CD4-positive, alpha-beta T cell treated with Interleukin-15 for 4 hours (primary cell): ENCODE measurements at regions not wholly inside any gene's neighbourhood (a gene's known extent, or its start where the extent isn't known, plus 50 kb on each side); places are given as distances from the start of the nearest gene placed in this dataset.

Source experiments
- DNase-seq: peaks from one replicate; pipeline ENCODE4 v3.0.0-alpha.2; 2020; ENCODE audit warnings: low spot score

GRCh38 chr5:54769746-54770145 lies 215.6 kb downstream of the ESM1 start:
- DNase-seq, result no peak

DNA sequence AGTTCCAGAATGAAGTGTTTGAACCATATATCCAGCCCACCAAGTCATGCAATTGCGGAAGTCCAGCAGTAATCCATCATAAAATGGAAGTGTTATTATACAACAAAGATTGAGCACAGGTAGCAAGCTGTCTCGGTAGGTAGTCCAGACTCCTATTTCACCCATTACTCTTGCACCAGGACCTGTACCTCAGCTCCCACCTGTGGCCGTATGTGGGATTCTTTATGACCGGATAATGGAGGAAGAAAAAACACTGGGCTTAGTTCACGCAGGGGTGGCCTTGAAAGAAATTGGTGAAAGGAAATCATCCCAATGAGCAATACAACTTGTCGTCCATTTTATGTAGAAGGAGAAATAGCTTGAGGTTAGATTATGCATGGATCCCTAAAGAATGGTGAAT lies 216.3 kb downstream of the ESM1 start:
- no peak for DNase-seq

- no peak for DNase-seq
These were observed 218.6 kb downstream of the ESM1 start for GRCh38 chr5:54766748-54767147.

DNA sequence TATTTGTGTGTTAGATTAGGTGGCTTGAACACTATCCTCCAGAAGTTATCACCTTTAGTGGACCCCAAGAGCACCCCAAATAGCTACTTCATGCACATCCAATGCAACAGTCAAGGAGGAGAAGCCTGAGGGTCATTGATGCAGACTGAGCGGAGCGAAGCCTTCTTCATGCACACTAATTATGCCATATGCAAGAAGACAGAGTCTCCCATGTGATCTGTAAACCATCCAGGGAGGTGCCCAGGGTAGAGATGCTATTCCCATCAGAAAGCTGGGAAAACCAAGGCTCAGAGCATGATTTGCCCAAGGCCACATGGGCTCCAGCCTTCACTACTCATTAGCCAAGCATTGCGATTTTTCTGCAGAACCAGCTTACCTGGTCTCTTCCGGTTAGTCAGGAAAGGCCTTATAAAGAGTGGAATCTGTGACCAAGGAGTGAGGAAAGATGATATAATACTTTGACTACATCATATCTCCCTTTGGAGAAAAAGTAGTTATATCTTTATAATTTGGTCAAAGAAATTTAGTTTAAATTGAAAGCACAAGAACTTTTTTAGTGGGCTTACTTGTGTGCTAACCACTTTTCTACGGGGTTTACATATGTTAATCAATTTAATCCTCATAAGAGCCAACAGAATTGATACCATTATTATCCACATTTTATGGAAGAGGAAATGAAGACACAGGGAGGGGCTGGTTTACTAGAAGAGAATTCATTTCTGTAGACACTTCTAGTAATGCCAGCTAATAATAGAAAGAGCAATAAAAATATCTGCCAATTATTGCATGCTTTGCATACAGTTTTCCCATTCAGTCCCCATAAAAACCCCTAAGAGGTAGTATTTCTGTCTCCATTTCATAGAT lies 220.0 kb downstream of the ESM1 start:
- DNase-seq, result no peak

DNA sequence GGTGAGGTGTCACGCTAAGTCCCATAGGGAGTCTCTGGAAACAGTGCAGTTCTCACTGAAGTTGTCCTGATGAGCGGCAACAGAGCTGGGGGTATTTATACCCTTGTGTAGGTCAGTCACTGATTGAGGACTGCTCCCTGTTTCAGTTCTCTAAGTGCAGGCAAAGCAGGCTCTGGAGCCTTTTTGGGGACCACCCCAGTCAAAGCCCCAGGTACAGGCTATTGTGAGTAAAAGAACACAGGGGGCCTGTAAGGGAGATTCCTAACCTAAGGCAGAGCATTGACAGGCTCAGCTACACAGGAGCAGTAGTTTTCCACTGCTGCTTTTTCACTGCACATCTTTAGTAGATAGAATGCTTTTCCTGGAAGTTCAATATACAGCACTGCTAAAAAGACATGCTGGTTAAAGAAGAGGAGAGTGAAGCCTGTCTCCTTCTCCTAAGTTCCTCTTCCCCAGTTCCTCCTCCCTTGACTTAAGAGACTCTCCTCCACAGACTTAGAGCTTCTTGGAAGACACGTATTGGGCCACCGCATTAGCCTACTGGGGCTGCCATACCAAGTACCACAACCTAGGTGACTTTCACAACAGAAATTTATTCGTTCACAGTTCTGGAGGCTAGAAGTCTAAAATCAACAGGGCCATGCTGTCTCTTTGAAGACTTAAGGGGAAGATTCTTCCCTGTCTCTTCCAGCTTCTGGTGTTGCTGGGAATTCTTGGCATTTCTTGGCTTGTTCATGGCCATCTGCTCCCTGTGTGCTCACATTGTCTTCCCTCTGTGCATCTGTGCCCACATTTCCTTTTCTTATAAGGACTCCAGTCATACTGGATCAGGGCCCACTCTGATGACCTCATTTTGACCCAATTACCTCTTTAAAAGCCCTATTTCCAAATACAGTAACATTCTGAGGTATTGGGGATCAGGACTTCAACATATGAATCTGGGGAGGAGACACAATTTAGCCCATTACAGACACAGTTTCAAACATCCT lies 221.0 kb downstream of the ESM1 start:
- no peak for DNase-seq

DNA sequence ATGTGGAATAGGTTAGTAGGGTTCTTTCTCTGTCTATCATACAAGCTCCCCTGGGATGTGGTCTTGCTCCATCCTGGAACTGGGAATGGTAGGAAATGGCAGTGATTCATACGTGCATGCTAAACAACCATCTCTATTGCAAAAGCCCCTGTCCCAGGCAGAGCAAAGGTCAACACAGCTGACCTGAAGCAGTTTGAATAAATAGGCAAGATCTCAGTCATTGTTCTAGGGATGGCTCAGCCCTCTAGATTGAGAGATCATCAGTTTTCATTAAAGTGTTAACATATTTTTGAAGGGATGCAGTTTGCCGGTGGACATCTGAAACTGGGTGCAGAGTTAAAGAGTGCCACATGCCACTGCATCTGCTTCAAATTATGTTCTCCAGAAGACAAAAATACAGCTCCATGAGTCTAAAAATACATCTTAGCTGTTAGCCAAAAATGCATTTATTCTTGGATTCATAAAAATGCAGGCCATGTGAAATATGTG lies 224.1 kb downstream of the ESM1 start:
- no peak for DNase-seq

DNA sequence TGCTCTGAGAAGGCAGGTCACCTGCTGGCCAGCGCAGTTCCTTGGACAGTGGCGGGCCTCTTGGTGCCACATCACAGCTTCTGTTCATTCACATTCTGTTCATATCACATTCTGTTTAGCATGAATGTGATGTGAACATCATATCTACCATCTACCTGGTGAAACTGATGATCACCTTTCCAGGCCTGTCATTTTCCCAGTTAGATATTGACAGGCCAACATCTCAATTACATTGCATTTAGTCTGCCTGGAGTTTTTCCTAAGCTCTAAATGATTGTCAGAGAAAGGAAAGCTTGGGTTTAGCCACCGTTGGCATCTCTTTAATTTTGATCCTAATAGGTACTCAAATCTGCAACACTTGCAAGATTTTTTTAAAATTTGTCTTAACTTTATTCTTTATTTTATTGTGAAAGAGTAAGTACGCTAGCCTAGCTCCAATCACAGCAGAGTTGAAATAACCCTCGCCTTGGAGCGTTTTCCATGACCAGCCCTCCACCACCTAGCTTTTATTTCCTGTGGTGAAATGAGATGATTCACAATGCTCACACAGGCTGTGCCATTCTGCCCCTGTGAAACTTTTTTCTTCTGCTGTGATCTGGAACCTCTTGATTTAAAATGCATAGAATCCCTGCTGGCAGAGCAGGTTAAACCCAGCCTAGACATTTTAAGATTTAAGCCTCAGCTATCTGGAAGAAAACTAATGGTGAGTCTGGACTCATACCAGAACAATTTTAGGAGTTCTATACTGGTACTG lies 225.0 kb downstream of the ESM1 start:
- no peak for DNase-seq

DNA sequence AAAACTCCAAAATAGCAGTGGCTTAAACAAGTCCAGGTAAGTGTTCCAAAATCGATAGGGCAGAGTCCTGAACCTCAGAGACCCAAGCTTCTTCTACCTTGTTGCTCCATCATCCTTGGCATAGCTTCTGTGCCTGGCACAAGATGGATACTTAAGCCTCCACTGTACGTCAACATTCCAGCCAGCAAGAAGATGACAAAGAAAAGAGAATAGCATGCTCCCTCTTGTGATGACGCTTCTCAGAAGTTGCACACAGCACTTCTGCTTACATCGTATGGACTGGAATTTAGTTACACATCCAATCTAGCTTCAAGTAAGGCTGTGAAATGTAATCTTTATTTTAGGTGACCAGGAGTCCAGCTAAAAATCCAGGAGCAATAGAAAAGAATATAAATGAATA lies 227.4 kb downstream of the ESM1 start:
- no peak for DNase-seq

DNA sequence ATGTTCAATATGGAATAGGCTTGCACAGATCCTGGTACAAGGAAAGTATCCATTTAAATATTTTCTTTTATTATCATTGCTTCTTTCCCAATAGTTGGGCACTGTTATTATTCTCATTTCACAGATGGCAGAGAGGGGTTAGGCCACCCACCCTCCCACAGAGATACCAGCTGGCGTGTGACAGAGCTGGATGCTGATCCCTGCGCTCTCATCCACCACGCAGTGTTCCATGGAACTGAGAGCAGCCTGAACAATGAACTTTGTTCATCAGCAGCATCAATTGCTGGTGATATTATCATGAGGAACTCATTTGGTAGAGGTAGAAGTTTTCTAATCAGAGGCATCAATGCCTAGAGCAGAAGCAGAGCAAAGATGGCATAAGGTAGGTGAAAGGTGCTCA lies 227.9 kb downstream of the ESM1 start:
- no peak for DNase-seq

GRCh38 chr5:54756796-54757402 lies 228.5 kb downstream of the ESM1 start:
- DNase-seq, result no peak

- DNase-seq, result no peak
These were observed 229.1 kb downstream of the ESM1 start for GRCh38 chr5:54756301-54756700.

DNA sequence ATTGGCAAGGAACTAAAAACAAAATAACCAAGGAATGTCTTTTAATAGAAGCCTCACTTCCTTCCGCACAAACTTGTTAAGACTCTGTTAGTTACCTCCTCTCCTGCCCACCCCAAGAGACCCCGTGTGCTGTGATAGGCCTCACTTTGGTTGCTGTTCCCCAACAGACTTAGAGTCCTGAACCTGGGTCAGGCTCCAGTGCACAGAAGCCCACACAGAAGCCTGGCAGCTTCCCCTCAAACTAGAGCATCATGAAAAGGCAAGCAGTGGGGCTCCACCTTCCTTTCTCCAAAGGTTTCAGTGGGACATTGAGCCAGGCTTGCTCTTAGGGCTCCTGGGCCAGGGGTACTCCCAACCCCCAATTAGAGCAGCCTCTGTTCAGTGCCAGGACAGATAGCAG lies 230.5 kb downstream of the ESM1 start:
- no peak for DNase-seq

GRCh38 chr5:54754420-54754819 lies 231.0 kb downstream of the ESM1 start:
- DNase-seq, result no peak

DNA sequence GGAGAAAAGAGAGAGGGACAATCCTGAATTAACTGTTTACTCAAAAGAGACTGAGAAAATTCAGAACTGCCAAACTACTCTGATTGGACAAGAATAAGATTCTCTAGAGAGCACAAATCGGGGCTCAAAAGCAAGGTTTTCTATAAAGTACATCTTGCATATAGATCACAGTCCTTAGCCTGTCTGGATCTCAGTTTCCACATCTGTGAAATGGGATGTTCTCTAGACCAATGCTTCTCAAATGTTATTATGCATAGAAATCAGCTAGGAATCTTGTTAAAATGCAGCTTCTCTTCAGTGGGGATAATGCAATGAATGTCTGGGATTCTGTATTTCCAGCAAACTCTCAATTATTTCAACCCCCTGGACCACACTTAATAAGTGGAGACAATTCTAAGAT lies 231.6 kb downstream of the ESM1 start:
- DNase-seq, result no peak

- DNase-seq, result peak; percentile 41
These were observed 232.4 kb downstream of the ESM1 start for GRCh38 chr5:54753034-54753433.

DNA sequence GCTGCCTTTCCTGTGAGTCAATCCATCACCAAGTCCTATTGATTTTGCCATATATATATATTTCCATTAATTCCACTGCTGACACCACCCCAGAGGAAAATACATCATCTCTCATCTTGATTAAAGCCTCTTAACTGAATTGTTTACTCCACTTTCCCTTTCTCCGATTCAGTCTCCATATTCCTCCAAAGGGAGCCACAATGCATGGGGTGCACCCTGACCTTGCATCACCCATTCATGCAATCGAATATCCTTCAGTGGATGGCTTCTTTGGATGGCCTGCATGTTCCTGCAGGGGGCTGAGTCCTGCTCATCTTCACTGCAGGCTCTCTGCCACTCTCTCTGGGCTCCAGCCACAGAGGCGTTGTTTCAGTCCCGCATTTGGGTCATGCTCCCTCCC lies 231.0 kb downstream of the SNX18 start:
- no peak for DNase-seq

DNA sequence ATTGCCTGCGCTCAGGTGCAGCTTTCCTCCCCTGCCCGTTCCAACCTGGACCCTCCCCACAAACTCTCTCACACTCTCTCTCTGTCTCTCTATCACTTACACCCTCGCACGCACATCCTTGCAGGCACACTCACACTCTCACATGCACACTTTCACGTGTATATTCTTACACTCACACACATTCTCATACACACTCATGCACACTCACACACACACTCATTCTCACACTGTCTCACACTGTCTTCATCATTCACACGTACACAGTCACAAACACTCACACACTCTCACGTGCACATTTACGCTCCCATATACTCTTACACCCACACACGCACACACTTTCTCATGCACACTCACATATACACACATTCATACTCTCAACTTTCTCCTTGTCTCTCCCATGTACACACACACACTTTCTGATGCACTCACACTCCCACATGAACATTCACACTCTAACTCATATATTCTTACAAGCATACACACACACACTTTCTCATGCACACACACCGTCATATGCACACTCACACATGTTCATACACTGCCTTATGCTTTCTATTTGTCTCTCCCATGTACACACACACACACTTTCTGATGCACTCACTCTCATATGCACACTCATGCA lies 229.3 kb downstream of the SNX18 start:
- no peak for DNase-seq

DNA sequence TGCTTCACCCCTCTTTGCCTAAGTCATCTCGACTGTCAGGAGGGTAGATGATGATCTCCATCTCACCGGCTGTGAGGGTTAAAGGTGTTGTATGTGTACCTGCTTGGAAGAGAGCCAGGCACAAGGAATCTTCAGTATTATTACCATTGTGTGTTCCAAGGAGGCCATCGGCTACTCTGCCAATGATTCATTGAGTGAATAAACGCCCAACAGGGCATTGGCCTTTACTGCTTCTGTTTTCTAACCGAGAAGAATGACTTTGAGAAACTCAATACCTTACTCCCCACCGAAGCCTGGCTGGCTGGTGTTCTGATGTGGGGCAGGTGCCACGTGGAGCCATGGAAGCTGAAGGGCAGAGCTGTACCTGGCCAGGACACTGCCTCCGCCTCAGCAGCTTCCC lies 228.8 kb downstream of the SNX18 start:
- DNase-seq, result no peak

GRCh38 chr5:54745599-54745998 lies 228.0 kb downstream of the SNX18 start:
- no peak for DNase-seq

GRCh38 chr5:54743997-54744788 lies 226.6 kb downstream of the SNX18 start:
- DNase-seq, result peak; percentile 74
